HG02884 (cell line): ENCODE measurements at regions not wholly inside any gene's neighbourhood (a gene's known extent, or its start where the extent isn't known, plus 50 kb on each side); places are given as distances from the start of the nearest gene placed in this dataset.

Source experiments
- ATAC-seq: cut with Tn5 transposase; IDR thresholded peaks from one replicate; pipeline ENCODE4 v1.9.1; 2021; ENCODE audit warnings: mild to moderate bottlenecking, moderate library complexity; ENCODE audit not compliant: unreplicated experiment

GRCh38 chr10:83153714-83154113 lies 985.6 kb upstream of the GHITM start:
- no peak for ATAC-seq

DNA sequence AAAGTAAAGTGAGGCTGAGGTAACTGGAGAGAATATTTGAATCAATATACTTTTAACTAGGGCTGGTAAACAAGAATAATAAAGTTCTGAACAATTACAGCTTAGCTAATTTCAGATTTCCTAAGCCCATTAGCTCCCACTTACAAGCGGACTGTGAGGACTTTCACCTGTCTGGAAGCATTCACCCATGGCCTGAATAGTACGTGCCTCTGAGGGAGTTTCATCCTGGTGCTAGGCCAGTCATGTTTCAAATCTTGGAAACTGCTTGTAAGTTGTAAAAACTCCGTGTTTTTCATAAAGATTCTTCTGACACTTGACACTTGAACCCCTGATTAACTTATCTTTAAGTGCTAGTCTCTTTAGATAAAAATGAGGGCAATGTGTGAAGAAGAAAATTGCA lies 975.2 kb upstream of the GHITM start:
- no peak for ATAC-seq

GRCh38 chr10:83165265-83165664 lies 974.0 kb upstream of the GHITM start:
- no peak for ATAC-seq

GRCh38 chr10:83166344-83166743 lies 973.0 kb upstream of the GHITM start:
- ATAC-seq, result no peak

GRCh38 chr10:83167081-83167480 lies 972.2 kb upstream of the GHITM start:
- no peak for ATAC-seq

- no peak for ATAC-seq
Measured at GRCh38 chr10:83176901-83177300, 962.4 kb upstream of the GHITM start.

GRCh38 chr10:83178526-83178925 lies 960.8 kb upstream of the GHITM start:
- no peak for ATAC-seq

- no peak for ATAC-seq
Measured at GRCh38 chr10:83179371-83179770, 959.9 kb upstream of the GHITM start.

DNA sequence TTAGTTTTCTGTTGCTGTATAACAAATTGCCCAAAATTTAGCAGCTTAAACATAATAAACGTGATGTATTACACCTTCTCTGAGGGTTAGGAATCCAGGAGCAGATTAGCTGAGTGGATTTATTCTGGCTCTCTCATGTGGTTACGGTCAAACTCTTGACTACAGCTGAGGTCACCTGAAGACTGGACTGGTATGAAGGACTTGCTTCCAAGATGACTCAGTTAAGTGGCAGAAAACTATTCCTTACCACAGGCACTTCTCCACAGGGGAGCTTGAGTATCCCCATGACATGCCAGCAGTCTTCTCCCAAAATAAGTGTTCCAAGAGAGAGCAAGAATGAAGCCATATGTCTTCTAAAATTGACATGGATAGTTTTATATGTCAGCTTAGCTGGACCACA lies 957.2 kb upstream of the GHITM start:
- no peak for ATAC-seq

GRCh38 chr10:83184641-83185040 lies 954.7 kb upstream of the GHITM start:
- no peak for ATAC-seq

DNA sequence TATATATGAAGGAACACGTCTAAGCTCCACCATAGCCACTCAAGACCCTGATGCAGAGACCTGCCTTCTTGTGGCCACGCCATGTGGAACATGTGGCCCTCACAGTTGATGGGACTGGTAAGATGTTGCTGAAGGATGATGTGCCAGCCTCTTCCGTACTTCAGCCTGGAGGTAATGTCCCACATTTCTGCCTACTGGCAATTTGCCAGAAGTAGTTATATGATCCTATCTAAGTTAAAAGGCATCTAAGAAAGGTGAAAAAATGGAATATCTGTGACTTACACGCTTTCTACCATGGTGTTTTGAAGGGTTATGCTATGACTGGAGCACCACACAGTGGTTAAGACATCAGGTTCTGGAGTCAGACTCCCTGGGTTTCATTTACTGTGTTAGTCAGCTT lies 948.7 kb upstream of the GHITM start:
- ATAC-seq, result no peak

DNA sequence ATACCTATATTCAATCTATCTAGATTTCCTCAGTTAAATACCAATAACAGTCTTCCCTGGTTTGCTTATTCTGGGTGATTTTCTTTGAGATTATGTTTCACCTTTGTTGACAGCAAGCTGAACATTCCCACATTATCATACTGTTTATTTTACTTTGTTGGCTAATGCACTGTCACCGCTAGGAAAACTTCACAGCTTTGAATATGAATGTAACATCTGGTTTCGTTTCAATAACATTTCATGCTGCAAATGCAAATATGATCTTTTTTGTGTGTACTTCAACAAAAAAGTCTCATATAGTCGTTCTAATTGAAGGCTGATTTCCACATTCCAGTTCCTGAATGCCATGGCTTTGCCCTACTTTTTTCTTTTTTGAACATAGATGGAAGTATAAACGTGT lies 946.3 kb upstream of the GHITM start:
- ATAC-seq, result no peak

- ATAC-seq, result no peak
Measured at GRCh38 chr10:83195021-83195420, 944.3 kb upstream of the GHITM start.

DNA sequence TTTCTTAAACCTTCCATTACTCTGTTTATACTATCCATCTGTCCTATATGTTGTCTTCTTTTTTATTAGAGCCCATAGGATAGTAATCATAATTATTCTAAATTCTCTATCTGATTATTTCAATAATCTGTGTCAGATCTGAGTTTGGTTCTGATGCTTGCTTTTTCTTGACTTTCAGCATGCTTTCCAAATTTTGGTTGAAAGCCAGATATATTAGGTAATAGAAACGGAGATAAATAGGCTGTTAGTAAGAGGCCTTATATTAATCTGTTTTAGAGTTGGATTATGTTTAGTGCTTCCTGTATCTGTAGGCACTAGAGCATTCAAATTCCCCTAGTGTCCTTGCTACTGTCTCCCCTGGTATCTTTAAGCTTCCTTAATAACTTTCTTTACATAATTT lies 939.9 kb upstream of the GHITM start:
- ATAC-seq, result no peak

- ATAC-seq, result no peak
Measured at GRCh38 chr10:83205861-83206260, 933.4 kb upstream of the GHITM start.

GRCh38 chr10:83212632-83213334 lies 926.5 kb upstream of the GHITM start:
- ATAC-seq, result no peak

- ATAC-seq, result no peak
Measured at GRCh38 chr10:83214136-83214535, 925.2 kb upstream of the GHITM start.

- ATAC-seq, result no peak
Measured at GRCh38 chr10:83218205-83218604, 921.1 kb upstream of the GHITM start.

DNA sequence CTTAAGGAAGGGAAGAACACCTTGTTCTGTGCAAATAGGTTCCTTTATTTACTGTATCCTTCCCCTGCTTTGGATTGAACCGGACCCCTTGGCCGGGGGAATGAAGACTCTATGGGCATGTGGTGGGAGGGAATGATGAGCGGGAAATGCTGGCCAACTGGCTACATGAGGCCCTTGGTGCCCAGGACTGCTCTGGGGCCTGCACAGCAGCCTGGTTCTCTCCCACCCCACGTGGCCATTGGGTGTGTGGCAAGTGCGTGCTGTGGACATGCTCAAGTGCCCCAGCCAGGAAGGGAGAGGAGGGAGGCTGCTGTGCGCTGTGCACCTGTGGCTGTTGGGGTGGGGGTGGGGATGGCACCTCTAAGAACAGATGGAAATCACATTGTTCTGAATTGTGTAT lies 917.0 kb upstream of the GHITM start:
- no peak for ATAC-seq

GRCh38 chr10:83222832-83223742 lies 916.2 kb upstream of the GHITM start:
- ATAC-seq, result no peak

- no peak for ATAC-seq
Measured at GRCh38 chr10:83225781-83226180, 913.5 kb upstream of the GHITM start.

DNA sequence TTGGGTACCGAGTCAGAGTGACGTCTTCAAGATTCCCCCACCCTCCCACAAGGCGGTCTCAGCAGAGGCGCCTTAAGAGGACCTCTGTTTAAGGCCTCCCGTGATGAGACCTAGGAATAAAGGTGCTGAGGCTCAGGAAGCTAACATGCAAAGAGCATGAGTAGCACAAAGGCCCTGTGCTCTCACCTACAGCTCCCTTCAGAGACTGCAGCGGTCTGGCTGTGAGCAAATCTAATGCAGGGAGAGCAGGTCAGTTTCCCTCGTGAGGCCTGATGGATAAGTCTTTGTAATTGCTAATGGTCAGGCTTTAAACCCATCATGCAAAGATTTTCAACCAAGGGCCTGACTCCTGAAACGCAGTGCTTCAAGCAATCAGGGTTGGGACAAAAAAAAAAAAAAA lies 909.3 kb upstream of the GHITM start:
- no peak for ATAC-seq
